ENCODE measurements at regions not wholly inside any gene's neighbourhood (a gene's known extent, or its start where the extent isn't known, plus 50 kb on each side); places are given as distances from the start of the nearest gene placed in this dataset.

DNA sequence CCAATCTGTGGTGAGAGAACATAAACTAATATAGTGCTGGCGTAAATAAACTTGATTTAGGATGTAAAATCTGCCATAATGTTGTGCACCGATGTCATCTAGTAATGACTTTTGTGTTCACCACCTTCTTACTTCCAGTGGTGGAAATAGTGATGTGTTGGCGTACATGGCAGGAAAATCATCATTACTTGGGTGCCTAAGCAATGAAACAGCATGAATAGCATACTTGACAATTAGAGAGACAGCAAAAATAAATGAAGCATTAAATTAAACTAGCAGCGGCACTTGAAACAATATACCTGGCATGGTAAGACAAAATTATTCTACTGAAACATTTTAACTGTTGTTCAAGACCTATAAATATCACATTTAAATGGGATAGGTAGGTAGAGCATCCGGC lies 73.2 kb upstream of the DSC1 start:
- no peak overlapping the region for H3K27ac Mint-ChIP-seq
- H3K9me3 Mint-ChIP-seq, result no peaks in the 10 kb centered on the region
- DNase-seq, result no peak
- ChIA-PET CTCF (no interaction called here), POLR2A (no interaction called here)
- H3K4me3 Mint-ChIP-seq, result no peak overlapping the region
- H3K27me3 Mint-ChIP-seq, result no peaks in the 10 kb centered on the region
- H3K4me1 Mint-ChIP-seq (ENCODE audit: low read depth), result no peaks in the 10 kb centered on the region
- no peaks in the 10 kb centered on the region for H3K36me3 Mint-ChIP-seq
- intact Hi-C loops (cut with micrococcal nuclease), result no loop called here

DNA sequence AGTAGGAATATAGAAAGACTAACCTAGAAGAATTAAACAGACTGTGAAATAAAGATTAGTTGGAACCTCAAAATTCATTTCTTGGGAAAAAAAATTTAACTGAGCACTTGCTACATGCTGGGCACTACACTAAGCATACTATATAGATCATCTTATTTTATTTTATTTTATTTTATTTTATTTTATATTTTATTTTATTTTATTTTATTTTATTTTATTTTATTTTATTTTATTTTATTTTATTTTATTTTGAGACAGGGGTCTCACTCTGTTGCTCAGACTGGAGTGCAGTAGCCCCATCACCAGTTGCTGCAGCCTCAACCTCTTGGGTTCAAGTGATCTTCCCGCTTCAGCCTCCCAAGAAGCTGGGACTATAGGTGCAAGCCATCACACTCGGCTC lies 74.5 kb upstream of the DSC1 start:
- ChIA-PET POLR2A (no interaction called here), CTCF (no interaction called here)
- intact Hi-C loops (cut with micrococcal nuclease), result no loop called here
- no peaks in the 10 kb centered on the region for H3K36me3 Mint-ChIP-seq
- no peak for DNase-seq
- H3K4me3 Mint-ChIP-seq, result no peak overlapping the region
- no peaks in the 10 kb centered on the region for H3K4me1 Mint-ChIP-seq (ENCODE audit: low read depth)
- no peak overlapping the region for H3K27ac Mint-ChIP-seq
- no peaks in the 10 kb centered on the region for H3K27me3 Mint-ChIP-seq
- no peaks in the 10 kb centered on the region for H3K9me3 Mint-ChIP-seq

- Mint-ChIP-seq H3K36me3 (no peaks in the 10 kb centered on the region), H3K4me1 (ENCODE audit: low read depth) (no peaks in the 10 kb centered on the region), H3K9me3 (no peaks in the 10 kb centered on the region), H3K27ac (no peak overlapping the region), H3K4me3 (no peak overlapping the region), H3K27me3 (no peaks in the 10 kb centered on the region)
- intact Hi-C loops (cut with micrococcal nuclease), result no loop called here
- DNase-seq, result no peak
- ChIA-PET CTCF (no interaction called here), POLR2A (no interaction called here)
These were observed 76.5 kb upstream of the DSG1 start for GRCh38 chr18:31241425-31241824.

- Mint-ChIP-seq H3K27me3 (no peaks in the 10 kb centered on the region), H3K36me3 (no peaks in the 10 kb centered on the region), H3K9me3 (no peaks in the 10 kb centered on the region), H3K27ac (no peak overlapping the region), H3K4me1 (ENCODE audit: low read depth) (no peaks in the 10 kb centered on the region), H3K4me3 (no peak overlapping the region)
- intact Hi-C loops (cut with micrococcal nuclease), result no loop called here
- DNase-seq, result no peak
- CTCF ChIA-PET, result no interaction called here
- POLR2A ChIA-PET, result no interaction called here
These were observed 76.0 kb upstream of the DSG1 start for GRCh38 chr18:31241900-31242409.

- no peak for DNase-seq
- CTCF ChIA-PET, result no interaction called here
- Mint-ChIP-seq H3K36me3 (no peaks in the 10 kb centered on the region), H3K4me1 (ENCODE audit: low read depth) (no peaks in the 10 kb centered on the region), H3K4me3 (no peak overlapping the region), H3K9me3 (no peaks in the 10 kb centered on the region), H3K27ac (no peak overlapping the region), H3K27me3 (no peaks in the 10 kb centered on the region)
- POLR2A ChIA-PET, result no interaction called here
- intact Hi-C loops (cut with micrococcal nuclease), result no loop called here
These were observed 74.0 kb upstream of the DSG1 start for GRCh38 chr18:31243740-31244512.

DNA sequence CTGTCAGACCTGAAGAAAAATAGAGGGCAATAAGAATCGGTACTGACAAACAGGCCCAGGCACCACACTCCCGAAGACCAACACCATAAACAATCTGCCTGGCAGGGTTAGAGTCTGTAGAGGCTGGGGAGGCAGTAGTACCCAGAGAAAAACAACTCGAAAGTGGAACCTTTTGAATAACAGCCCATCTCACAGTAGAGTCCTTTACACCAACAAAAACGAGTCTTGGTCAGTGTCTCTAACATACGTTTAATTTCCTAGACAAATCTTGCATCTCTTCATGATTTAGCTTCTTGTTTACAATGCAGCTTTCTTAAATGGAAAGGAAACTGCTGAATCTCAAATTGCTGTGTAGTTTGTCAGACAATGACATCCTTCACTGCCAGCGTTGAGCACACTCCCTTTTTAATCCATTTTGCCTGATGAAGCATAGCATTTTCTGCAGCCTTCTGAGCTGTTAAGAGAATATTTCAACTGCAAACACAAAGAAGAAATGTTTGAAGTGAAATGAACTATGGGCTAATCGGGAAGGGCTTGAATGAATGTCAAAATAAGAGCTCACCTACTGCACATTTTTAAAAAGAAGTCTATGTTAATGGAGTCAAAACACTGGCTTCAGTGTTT lies 73.1 kb upstream of the DSG1 start:
- Mint-ChIP-seq H3K4me1 (ENCODE audit: low read depth) (no peaks in the 10 kb centered on the region), H3K9me3 (no peaks in the 10 kb centered on the region), H3K36me3 (no peaks in the 10 kb centered on the region), H3K27me3 (no peaks in the 10 kb centered on the region), H3K27ac (no peak overlapping the region), H3K4me3 (no peak overlapping the region)
- POLR2A ChIA-PET, result no interaction called here
- DNase-seq, result no peak
- intact Hi-C loops (cut with micrococcal nuclease), result no loop called here
- CTCF ChIA-PET, result no interaction called here

DNA sequence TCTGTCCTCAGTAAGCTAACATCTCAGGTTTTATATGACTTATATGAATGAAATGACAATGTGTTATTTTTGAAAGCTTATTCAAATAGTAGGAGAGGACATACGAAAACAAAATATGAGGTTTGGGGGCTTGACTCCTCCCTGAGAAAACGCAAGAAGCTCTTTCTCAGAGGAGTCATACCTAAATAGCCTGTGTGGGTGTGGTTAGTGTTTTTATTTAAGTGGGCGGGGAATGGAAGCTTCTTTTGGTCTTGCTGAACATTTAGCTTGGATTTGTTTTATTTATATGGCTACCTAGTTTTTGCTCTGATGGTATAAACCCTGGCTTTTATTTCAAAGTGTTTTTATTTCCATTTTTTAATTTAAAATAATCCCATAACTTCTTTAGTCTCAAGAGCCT lies 72.1 kb upstream of the DSG1 start:
- no peak overlapping the region for H3K4me3 Mint-ChIP-seq
- no peak overlapping the region for H3K27ac Mint-ChIP-seq
- H3K36me3 Mint-ChIP-seq, result no peaks in the 10 kb centered on the region
- H3K27me3 Mint-ChIP-seq, result no peaks in the 10 kb centered on the region
- H3K9me3 Mint-ChIP-seq, result no peaks in the 10 kb centered on the region
- ChIA-PET POLR2A (no interaction called here), CTCF (no interaction called here)
- intact Hi-C loops (cut with micrococcal nuclease), result no loop called here
- DNase-seq, result no peak
- H3K4me1 Mint-ChIP-seq (ENCODE audit: low read depth), result no peaks in the 10 kb centered on the region

DNA sequence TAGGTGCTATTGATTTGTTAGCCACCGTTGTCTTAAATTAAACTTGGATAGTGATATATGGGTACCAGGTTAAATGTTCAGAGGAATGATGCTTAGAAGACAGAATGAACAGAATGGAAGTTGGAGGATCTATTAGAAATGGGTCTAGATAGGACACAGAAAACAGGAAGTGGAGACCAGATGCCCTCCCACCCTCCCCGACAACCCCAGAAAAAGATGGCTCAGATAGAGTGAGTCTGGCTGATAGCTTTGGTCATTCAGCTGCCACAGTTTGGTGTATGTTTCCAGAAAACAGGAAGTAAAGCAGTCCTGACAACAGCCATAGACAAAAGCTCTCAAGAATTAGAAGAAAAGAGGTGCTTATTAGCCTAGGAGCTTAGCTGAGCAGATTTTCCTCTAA lies 71.5 kb upstream of the DSG1 start:
- ChIA-PET CTCF (no interaction called here), POLR2A (no interaction called here)
- no peaks in the 10 kb centered on the region for H3K9me3 Mint-ChIP-seq
- no peaks in the 10 kb centered on the region for H3K27me3 Mint-ChIP-seq
- H3K4me1 Mint-ChIP-seq (ENCODE audit: low read depth), result no peaks in the 10 kb centered on the region
- no peak overlapping the region for H3K4me3 Mint-ChIP-seq
- no peak for DNase-seq
- no peaks in the 10 kb centered on the region for H3K36me3 Mint-ChIP-seq
- no peak overlapping the region for H3K27ac Mint-ChIP-seq
- intact Hi-C loops (cut with micrococcal nuclease), result no loop called here

- Mint-ChIP-seq H3K27me3 (no peaks in the 10 kb centered on the region), H3K36me3 (no peaks in the 10 kb centered on the region), H3K4me3 (no peak overlapping the region), H3K27ac (no peak overlapping the region), H3K4me1 (ENCODE audit: low read depth) (no peaks in the 10 kb centered on the region), H3K9me3 (no peaks in the 10 kb centered on the region)
- no peak for DNase-seq
- intact Hi-C loops (cut with micrococcal nuclease), result no loop called here
- POLR2A ChIA-PET, result no interaction called here
- CTCF ChIA-PET, result no interaction called here
These were observed 70.3 kb upstream of the DSG1 start for GRCh38 chr18:31247574-31248199.

DNA sequence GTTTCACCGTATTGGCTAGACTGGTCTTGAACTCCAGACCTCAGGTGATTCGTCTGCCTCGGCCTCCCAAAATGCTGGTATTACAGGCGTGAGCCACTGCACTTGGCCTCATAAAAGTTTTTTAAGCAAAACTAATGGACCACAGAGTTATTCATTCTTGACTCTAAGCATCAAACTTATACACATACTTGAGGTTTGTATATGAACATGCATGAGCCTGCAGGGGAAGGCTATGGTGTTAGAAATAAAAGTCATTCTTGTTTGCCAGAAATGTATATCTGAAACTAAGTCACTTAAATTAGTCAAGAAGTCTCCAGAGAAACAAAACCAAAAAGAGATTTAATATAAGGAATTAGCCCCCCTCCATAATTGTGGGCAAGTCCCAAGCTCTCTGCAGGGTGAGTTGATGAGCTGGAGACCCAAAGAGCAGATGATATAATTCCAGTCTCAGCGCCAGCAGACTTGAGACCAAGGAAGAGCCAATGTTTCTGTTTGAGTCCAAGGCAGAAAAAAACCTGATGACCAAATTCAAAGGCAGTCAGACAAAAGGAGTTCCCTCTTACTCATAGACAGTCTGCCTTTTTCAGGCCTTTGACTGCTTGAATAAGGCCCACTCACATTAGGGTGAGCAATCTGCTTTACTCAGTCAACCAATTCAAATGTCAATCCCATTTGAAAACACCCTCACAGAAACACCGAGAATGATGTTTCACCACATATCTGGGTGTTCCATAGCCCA lies 69.0 kb upstream of the DSG1 start:
- ChIA-PET CTCF (no interaction called here), POLR2A (no interaction called here)
- no peak overlapping the region for H3K4me3 Mint-ChIP-seq
- intact Hi-C loops (cut with micrococcal nuclease), result no loop called here
- DNase-seq, result no peak
- no peaks in the 10 kb centered on the region for H3K27me3 Mint-ChIP-seq
- H3K36me3 Mint-ChIP-seq, result no peaks in the 10 kb centered on the region
- no peak overlapping the region for H3K27ac Mint-ChIP-seq
- H3K9me3 Mint-ChIP-seq, result no peaks in the 10 kb centered on the region
- H3K4me1 Mint-ChIP-seq (ENCODE audit: low read depth), result no peaks in the 10 kb centered on the region

DNA sequence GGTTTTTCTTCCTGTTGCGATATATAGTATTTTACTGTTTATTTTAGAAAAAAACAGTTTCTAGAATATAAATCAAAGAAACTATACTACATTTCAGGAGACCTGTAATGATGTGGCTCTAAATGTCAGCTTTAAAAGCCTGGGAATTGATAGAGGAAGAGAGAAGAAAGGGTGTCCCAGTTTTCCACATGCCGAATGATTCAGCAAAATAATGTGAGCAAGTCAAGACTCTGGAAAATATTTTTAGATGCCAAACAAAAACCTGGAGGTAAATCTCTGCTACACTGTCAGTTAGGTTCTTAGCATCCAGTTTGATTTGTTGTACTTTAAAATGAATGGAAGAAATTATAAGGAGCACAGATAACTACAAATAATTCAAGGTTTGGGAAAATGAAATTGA lies 67.1 kb upstream of the DSG1 start:
- Mint-ChIP-seq H3K36me3 (no peaks in the 10 kb centered on the region), H3K27me3 (no peaks in the 10 kb centered on the region), H3K4me1 (ENCODE audit: low read depth) (no peaks in the 10 kb centered on the region)

GRCh38 chr18:31252522-31252921 lies 65.4 kb upstream of the DSG1 start:
- Mint-ChIP-seq H3K27ac (no peak overlapping the region), H3K4me3 (no peak overlapping the region), H3K27me3 (no peaks in the 10 kb centered on the region), H3K36me3 (no peaks in the 10 kb centered on the region), H3K4me1 (ENCODE audit: low read depth) (no peaks in the 10 kb centered on the region), H3K9me3 (no peaks in the 10 kb centered on the region)
- ChIA-PET CTCF (no interaction called here), POLR2A (no interaction called here)
- DNase-seq, result no peak
- intact Hi-C loops (cut with micrococcal nuclease), result no loop called here

More for the DNA sequence above, 67.1 kb upstream of the DSG1 start:
- ChIA-PET CTCF (no interaction called here), POLR2A (no interaction called here)
- H3K9me3 Mint-ChIP-seq, result no peaks in the 10 kb centered on the region
- no peak overlapping the region for H3K4me3 Mint-ChIP-seq
- DNase-seq, result no peak
- intact Hi-C loops (cut with micrococcal nuclease), result no loop called here
- no peak overlapping the region for H3K27ac Mint-ChIP-seq

Data from activated CD4-positive, alpha-beta memory T cell treated with anti-CD3 and anti-CD28 coated beads for 36 hours (primary cell).